ENCODE measurements at regions not wholly inside any gene's neighbourhood (a gene's known extent, or its start where the extent isn't known, plus 50 kb on each side); places are given as distances from the start of the nearest gene placed in this dataset.

GRCh38 chr2:78913257-78913656, 112.2 kb upstream of the REG3G start:
- TF ChIP-seq CTCF (conservative IDR thresholded peaks at IDR 0.05) = no peak
- TF ChIP-seq ZFX (IDR thresholded peaks at IDR 0.05) = no peak
